Adrenal gland (tissue), 5 donors: ENCODE measurements at regions not wholly inside any gene's neighbourhood (a gene's known extent, or its start where the extent isn't known, plus 50 kb on each side); places are given as distances from the start of the nearest gene placed in this dataset.

ENCODE experiments used
- CTCF ChIP-seq, 6 experiments: fragments of 450-650 bp in 4 of 6; fragments of 200-600 bp in 2 of 6; sonication (generic) in 1 of 6; IDR thresholded peaks; 1 replicate in 5 of 6; 2 replicates in 1 of 6; pipeline versions ENCODE4 v1.5.1 to v1.8.0; 2016 to 2021; ENCODE audit warnings: antibody characterized with exemption in 6 of 6, mild to moderate bottlenecking in 2 of 6, moderate library complexity in 1 of 6
- POLR2A ChIP-seq, 2 donors: fragments of 450-650 bp; IDR thresholded peaks; one replicate each; pipeline ENCODE4 v1.6.1; 2017; ENCODE audit warnings: antibody characterized with exemption in 2 of 2, mild to moderate bottlenecking in 2 of 2, moderate library complexity in 1 of 2
- donor health status: DM: no; HTN: no; CAD: no.

GRCh38 chr1:232422898-232423297, 207.0 kb downstream of the SIPA1L2 start:
- TF ChIP-seq CTCF (IDR thresholded peaks at IDR 0.05) (no peak), POLR2A (IDR thresholded peaks at IDR 0.05) (no peak)
